Gastroesophageal sphincter (tissue), 3 donors: ENCODE measurements at regions not wholly inside any gene's neighbourhood (a gene's known extent, or its start where the extent isn't known, plus 50 kb on each side); places are given as distances from the start of the nearest gene placed in this dataset.

ENCODE experiments used
- CTCF ChIP-seq, 4 experiments: fragments of 200-600 bp in 2 of 4; fragments of 450-650 bp in 2 of 4; sonication (generic) in 1 of 4; IDR thresholded peaks; one replicate each; pipeline ENCODE4 v1.5.1; 2017 to 2019; ENCODE audit warnings: antibody characterized with exemption in 4 of 4, mild to moderate bottlenecking in 2 of 4, moderate library complexity in 2 of 4
- POLR2A ChIP-seq, 2 donors: fragments of 450-650 bp; IDR thresholded peaks; one replicate each; pipeline ENCODE4 v1.6.1; 2017; ENCODE audit warnings: antibody characterized with exemption in 2 of 2, mild to moderate bottlenecking in 2 of 2, moderate library complexity in 1 of 2
- POLR2AphosphoS5 ChIP-seq: sonication (generic); formaldehyde crosslinking; IDR thresholded peaks from one replicate; pipeline ENCODE4 v1.6.1; 2017; ENCODE audit warnings: antibody characterized with exemption

GRCh38 chr11:28529540-28530410, 421.6 kb downstream of the METTL15 start:
- TF ChIP-seq POLR2A (IDR thresholded peaks at IDR 0.05): no peak
- TF ChIP-seq POLR2AphosphoS5: no peak
- TF ChIP-seq CTCF (IDR thresholded peaks at IDR 0.05): peak in 1 of 4 experiments; percentile 28
